Fibroblast of the conjunctiva (primary cell): ENCODE measurements at regions not wholly inside any gene's neighbourhood (a gene's known extent, or its start where the extent isn't known, plus 50 kb on each side); places are given as distances from the start of the nearest gene placed in this dataset.
A peak's percentile ranks its signal among the peaks of the same experiment; 100 is the strongest.
"Not testable (repeated sequence)": the region's sequence is repeated elsewhere in the genome, so short reads cannot be mapped to it uniquely, and the experiment has no call there.

Experiments
- DNase-seq: peaks from one replicate; pipeline ENCODE4 v3.0.0-alpha.2; 2010; ENCODE audit warnings: low read depth

DNA sequence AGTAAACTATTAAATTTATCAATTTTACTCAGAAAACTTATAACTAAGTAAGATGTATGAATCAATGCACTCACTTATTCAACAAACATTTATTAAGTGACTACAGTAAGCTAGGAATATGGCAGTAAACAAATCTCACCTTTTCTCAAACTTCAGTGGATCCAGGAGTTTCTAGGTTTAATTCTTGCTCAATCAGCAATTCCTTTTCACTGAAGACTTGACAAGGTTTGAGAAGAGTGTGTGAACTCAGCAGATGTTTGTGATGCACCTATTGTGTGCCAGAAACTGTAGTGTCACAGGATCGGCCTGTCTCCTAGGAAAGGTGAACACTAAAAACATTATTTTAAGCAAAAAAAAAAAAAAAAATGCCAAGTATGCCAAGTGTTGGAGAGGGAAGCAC is 167.8 kb downstream of the ALG10 start:
- no peak for DNase-seq

DNA sequence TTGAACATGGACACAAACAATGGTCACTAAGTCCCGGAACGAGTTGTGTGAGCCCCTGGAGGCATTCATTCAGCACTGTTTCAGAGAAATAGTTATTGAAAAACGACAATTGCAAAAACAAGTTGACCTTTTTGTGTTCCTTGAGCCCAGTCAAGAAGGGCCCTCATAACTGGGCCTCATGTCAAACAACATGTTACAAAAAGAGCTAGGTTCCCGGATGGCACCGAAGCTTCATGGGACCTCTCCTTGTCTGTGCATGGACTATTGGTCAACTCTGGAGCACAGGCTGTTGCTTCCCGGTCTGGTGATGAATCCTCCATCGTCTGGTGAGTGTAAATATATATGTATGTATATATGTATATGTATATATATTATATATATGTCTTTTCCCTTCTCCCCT is 176.6 kb downstream of the ALG10 start:
- DNase-seq = no peak

DNA sequence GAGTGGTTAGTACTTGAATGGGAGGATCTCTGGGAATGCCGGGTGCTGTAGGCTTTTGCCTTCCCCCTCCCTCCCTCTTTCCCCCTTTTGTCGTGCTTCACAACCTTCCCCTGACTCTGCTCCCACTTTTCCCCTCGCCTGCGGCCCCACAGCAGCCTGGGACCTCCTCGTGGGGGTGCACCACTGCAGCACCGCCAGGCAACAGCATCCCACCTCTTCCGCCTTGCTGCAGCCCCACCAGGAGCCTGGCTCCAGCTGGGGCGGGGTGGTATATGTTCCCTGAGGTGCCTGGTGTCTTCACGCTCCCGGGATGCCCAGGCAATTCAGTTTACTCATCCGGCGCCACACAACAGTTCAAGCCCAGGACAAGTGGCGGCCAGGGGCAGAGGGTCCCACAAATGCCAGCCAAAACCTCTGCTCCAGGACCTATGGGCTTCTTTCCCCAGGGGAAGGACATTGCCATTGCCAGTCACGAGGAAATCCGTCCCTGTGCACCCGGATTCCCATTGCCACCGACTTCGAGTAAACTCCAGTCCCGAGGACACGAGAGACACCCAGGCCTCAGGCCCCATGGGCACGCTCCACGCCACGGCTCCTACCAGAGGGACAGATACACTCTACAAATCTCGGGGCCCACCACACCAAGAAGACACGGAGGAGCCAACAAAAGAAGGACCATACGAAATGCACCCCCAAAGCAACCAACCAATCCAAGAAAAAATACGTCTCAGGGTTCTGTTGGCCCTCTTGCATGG is 181.7 kb downstream of the ALG10 start:
- no peak for DNase-seq

DNA sequence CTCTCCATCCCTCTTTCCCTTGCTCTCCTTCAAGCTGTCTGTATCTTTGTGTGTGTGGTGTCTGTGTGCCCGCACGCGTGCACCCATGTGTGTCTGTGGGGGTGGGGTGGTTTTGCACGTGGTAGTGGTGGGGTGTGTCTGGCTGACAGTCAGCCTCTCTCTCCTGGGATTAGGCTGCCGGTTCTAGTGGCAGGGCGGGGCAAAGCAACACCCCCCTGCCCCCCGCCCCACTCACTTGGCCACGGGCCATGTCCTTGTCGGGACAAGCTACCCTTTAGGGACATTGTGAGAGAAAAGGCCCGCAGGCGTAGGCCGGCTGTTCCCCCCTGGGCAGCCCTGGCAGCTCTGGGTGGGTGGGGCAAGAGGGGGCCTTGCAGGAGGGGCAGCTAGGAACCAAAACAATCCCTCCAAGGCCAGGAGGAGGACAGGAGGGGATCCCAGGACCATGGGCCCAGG is 182.6 kb downstream of the ALG10 start:
- no peak for DNase-seq

DNA sequence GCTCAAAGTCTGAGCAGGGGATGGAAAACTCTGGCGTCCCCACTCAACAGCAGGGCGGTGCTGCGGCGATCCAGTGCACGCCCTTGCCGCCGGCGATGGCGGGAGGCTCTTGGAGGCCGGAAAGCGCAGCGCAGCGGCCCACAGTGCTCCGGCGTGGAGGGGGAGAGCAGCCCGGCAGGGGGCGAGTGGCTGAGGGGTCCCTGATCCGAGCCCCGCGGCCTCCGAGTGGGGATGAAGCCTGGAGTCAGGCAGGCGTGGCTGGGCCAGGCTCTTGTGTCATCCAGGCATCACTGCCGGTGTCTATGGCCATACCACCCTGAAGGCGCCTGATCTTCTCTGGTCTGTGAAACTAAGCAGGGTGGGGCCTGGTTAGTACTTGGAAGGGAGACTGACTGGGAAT is 183.1 kb downstream of the ALG10 start:
- no peak for DNase-seq

DNA sequence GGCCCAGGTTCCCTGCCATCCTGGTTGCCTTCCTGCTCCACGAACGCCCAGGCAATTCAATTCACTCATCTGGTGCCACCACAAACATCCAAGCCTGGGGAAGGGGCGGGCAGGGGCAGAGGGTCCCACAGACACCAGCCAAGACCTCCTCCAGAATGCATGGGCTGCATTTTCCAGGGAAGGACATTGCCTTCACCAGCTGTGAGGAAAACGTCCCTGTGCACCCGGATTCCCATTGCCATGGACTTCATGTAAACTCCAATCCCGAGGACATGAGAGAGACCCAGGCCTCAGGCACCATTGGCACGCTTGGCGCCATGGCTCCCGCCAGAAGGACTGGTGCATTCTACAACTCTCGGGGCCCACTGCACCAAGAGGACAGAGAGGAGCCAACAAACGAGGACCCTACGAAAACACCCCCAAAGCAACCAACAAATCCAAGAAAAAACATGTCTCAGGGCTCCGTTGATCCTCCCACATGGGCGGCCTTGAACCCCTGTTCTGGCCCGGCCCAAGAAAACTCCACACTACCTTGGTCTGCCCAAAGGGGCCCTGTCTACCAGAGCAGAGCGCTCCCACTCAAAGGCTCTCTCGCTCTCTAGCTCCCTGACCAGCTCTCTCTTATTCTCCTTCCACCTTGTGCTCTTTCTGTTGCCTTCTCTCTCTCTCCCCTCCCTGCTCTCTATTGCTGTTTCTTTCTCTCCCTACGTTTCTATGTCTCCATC is 183.9 kb downstream of the ALG10 start:
- DNase-seq = no peak

DNA sequence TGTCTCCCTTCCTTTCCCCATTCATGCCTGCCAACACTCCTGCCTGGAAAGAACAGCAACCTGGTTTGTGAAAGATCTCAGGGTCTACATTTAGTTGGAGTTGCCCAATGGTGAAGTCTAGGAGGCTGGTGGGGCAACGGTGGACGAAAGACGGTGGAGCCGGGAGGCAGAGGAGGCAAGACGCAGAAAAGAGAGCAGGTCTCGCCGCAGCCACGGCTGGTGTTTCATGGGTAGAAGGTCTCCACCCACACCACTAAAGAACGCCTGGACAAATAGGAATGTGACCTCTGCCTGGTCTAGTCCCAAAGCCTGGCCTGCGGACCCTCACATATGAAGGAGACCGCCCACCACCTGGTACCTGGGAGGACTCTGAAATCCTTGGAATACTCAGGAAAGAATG is 185.6 kb downstream of the ALG10 start:
- DNase-seq = no peak

DNA sequence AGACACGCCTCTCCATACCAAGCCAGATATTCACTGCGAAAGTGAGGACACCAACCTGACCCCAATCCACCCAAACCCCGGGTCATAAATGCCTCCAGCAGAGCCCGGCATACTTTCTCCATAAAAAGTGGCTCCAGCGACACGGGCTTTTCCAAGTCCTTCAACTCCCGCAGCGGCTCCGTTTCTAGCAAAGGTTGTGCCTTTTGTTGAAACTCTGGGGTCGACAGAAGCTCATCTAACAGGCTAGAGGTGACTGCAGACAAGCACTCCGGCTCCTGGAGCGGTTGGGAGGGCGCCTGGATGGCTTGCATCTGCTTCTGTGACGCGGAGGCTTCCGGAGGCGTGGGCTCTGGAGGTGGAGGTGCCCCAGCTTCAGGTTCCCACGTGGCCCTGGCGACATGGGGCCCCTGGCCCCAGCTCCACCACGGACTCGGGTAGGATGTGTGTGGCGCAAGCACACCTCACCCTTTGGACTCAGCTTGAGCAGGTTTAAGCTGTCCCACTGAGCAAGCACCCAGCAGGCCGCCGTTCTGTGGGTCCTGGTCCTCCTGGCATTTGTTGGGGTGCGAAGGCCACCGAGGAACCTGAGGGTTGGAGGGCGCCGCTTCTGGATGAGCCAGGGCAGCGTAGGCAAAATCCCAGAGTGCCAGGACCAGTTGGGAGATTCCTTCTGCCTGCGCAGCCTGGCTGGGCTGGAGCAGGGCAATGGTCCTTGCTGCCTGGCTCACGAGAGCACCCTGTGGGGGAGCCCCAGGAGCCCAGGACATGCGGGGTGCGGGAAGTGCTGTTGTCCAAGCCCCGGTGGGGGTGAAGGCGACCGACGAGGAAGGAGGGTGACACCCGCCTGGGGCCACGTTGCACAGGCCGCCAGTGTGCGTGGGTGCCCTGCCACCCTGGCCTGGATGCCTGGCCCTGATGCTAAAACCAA is 186.3 kb downstream of the ALG10 start:
- DNase-seq = no peak

DNA sequence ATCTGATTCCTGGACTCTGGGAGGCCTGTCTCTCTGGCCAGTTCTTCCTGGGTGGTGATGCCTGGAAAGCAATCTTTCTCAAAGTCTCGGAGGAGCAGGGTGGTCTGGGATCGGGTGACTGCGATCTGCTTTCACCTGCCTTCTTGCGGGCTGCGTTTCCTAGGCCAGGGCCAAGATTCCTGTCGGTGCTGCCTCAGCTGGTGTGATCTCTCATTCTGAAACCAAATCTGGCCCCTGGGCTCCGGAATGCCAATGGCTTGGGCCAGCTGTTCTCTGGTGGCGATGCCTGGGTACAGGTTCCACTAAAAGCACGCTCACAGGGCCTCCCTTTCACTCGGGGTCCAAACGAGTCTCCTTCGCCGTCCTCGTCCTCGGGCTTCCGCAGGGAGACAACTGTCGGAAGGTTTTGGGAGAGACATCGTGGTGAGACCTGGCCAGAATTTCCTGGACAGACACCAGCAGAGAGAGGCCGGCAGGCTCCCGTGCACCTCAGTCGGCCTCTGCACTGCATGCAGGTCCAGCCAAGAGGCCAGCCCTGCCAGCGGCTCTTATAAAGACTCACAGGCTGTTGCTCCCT is 187.1 kb downstream of the ALG10 start:
- no peak for DNase-seq

DNA sequence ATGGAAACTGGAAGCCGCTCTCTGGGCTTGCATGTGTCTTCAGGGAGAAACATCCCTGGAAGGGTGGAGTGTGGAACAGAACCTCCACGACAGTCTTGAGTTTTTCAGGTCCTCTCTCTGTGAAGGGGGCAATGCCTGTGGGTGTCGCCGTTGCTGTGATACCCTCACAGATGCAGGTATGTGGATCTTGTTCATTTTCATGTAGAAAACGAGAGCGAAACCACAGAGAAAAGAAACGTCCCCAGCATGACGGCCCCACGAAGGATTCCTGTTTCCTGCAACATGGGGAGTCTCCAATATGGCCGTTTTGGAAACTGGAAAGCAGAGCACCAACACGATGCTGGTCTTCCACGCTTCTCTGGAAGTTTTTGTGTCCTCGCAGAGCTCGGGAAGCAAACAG is 187.9 kb downstream of the ALG10 start:
- DNase-seq = no peak

DNA sequence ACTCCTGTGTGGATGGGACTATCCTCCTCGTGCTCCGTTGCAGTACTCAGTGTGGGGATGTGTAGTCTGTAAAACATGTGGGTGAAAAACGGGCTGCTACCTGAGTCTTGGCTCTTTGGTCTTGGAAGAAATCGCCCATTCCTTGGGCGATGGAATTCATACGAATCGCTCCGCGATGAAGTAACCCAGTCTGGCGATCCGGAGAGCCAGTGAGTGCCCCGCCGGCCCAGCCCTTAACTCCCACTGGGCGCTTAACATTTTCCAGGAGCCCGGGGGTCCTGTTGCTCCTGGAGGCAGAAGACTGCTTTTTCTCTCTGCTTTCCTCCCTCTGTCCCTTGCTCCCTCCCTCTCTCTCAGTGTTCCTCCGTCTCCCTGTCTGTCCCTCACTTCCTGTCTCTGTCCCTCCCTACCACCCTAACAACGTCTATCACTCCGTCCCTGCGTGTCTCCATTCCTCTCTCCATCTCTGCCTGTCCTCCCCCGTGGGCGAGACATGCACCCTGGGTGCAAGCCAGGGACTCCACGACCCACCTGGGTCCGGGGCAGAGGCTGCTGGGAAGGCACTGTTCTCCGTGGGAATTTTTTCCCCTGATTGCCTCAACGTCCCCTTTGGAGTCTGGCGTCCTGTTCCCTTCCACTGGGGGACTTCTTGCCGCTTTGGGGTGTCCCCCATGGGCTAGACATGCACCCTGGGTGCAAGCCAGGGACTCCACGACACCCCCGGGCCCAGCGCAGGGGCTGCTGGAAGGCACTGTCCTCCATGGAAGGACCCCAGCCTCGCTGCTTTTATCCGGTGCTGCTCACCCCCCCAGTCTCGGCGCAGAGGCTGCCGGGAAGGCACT is 188.6 kb downstream of the ALG10 start:
- no peak for DNase-seq

DNA sequence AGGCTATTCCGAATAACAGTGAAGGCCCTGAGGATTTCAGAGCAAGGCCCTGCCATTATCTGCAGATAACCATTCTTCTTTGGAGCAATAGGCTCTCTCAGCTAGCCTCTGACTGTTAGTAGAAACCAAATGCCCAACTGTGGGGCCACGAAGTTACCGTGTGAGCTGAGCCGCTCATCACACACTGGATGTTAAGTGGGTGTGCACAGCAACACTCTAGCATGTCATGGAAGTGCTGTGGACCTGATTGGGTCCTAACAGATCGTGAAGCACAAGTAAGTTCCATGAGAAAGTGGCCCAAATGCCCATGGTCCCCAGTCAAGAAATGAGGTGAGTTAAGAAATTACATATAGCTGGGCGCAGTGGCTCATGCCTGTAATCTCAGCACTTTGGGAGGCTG is 190.4 kb downstream of the ALG10 start:
- no peak for DNase-seq

DNA sequence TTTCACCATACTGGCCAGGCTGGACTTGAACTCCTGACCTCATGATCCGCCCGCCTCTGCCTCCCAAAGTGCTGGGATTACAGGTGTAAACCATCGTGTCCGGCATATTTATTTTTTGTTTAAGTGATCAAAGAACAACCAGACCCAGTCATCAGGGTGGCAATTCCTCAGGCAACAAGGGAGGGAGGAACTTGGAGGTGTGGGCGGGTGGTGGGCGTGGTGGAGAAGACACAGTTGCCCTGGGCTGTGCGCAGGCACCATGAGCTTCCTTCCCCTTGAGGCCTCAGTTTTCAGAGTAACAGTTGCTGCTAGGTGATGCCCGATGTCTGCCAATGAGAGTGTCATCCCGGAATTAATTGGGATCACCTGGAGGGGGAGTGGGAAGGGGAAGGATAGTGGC is 191.7 kb downstream of the ALG10 start:
- no peak for DNase-seq

DNA sequence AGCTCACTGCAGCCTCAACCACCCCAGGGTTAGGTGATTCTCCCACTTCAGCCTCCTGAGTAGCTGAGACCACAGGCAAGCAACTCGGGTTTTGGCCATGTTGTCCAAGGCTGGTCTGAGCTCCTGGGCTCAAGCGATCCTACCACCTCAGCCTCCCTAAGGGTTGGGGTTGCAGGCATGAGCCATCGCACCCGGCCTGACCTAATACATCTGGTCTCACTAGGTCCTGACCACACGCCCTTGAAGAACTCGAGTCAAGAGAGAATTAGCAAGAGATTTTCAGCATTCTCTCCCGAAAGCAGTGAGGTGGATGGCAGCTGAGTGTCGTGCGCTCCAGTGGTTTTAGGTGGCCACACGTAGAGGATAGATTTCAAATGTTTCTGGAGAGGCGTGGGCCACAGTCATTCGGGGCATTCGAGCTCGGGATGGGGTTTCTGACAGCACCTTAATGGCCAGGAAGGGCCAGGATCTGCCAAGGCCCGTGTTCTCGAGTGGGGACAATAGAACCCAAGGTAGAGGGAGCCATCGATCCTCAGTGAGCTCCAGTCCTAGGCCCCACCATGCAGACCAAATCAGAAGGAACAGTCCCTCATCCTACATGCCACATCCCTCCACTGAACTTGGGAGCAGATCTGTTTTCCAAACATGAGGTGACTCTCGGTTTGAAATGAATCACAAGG is 193.1 kb downstream of the ALG10 start:
- no peak for DNase-seq

DNA sequence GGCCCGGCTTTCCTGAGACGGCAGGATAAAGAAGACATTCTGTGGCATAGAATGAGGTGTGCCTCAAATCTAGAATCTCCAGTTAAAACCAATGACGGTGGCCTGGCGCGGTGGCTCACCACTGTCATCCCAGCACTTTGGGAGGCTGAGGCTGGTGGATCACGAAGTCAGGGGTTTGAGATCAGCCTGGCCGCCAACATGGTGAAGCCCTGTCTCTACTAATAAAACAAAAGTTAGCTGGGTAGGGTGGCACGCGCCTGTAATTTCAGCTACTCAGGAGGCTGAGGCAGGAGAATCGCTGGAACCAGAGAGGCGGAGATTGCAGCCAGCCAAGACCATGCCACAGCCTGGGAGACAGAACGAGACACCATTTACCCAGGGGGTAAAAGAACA is 193.6 kb downstream of the ALG10 start:
- no peak for DNase-seq

DNA sequence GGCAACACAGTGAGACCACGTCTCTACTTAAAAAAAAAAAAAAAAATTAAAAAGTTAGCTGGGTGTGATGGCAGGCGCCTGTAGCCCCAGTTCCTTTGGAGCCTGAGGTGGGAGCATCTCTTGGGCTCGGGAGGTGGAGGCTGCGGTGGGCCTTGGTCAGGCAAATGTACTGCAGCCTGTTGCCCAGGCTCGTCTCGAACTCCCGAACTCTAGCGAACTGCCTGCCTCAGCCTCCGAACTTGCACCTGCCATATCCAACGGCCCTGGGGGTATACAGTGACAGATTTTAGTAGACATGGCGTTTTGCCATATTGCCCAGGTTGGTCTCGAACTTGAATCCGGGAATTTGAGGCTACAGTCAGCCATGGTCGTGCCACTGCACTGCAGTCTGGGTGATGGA is 195.4 kb downstream of the ALG10 start:
- no peak for DNase-seq

DNA sequence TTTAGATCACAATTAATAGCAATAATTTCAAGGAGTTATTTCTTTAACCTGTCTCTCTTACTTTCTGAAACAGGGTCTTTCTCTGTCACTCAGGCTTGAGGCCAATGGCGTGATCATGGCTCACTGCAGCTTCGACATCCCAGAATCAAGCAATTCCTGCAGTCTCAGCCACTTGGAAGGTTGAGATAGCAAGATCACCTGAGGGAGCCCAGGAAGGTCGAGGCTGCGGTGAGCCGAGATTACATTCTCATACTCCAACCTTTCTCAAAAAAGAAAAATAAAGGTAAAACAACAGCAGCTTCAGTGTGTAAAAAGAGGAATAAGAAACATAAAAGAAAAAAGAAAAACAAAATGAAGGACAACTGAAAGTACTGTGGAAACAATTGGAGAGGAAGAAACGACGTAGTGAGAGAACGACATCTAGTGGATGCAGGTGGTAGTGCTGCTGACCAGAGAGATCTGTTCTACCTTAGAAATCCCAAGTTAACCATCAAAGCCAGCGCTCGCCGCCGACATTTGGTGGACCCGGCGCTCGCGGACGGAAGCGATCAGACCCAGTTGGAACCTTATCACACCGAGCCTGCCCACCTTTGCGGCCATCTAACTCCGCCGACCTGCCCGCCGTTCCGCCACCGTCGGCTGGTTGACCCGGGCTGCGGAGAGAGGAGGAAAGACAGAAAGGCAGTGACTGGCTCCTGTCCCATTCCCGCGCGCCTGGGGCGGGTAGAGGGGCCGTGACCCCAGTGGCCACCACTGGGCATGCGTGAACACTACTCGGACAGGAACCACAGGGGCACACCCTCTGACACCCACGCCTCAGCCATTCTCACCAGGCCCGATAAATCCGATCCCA is 196.1 kb downstream of the ALG10 start:
- DNase-seq = peak; percentile 8

DNA sequence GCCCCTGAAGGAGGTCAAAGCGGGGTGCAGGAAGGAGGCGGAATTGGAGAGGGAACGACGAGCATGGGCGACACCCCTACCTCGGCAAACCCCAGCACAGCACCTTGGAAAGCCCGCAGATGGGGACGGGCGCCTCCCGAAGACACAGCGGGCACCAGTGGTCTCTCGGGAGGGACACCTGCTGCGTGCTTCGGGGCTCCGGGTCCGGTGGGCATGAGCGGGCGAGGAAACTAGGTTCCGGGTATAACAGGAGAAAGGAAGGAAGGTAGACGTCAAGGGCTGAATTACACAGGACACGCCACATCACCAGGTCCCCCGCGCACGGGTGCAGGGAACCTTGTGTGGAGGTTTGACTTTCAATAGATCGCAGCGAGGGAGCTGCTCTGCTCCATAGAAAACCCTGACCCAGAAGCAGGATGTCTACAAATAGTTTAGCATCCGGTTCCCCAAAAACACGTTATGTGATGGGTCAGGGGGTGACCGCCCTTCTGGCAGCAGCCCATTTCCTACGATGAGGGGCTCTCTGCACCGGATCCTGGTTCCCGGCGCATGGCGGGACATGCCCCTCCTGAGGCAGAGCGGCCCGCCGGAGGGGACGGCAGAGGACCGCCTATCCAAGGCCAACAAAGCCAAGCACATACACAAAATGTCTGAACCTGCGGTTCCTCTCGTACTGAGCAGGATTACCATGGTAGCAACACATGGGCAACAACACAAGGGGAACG is 196.9 kb downstream of the ALG10 start:
- no peak for DNase-seq

DNA sequence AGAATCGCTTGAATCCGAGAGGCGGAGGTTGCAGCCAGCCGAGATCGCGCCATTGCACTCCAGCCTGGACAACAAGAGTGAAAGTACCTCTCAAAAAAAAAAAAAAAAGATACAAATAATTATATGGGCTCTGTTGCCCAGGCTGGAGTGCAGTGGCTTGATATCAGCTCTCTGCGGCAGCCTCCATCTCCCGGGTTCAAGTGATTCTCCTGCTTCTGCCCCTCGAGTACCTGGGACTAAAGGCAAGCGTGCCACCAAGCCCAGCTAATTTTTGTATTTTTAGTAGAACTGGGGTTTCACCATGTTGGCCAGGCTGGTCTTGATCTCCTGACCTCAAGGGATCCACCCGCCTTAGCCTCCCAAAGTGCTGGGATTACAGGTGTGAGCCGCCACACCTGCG is 197.8 kb downstream of the ALG10 start:
- DNase-seq = not testable (repeated sequence)
